HG03565 (cell line): ENCODE measurements at regions not wholly inside any gene's neighbourhood (a gene's known extent, or its start where the extent isn't known, plus 50 kb on each side); places are given as distances from the start of the nearest gene placed in this dataset.

ENCODE experiments used
- ATAC-seq: cut with Tn5 transposase; IDR thresholded peaks from one replicate; pipeline ENCODE4 v1.9.1; 2021; ENCODE audit warnings: mild to moderate bottlenecking, moderate library complexity; ENCODE audit not compliant: unreplicated experiment

GRCh38 chr5:144103611-144104485 lies 66.6 kb downstream of the YIPF5 start:
- ATAC-seq = no peak

- no peak for ATAC-seq
Measured at GRCh38 chr5:144105371-144105770, 65.1 kb downstream of the YIPF5 start.

DNA sequence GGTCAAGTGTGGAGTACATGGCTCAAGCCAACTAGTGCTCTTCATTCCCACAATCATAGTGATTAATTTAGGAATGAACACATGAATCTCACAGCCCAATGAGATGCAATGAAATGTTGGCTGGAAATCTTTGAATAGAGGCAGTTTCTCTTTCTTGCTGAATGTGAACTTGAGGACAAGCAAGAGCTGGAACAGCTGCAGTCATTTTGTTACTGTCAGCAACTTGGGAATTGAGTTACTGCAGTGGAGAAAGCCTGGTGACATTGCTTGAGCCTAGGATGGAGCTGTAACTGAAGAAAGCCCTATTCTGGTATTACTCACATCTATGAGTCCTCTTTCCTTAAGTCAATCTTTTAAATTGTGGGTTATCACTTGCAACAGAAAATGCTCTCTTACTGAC lies 62.3 kb downstream of the YIPF5 start:
- ATAC-seq = no peak
